Right lobe of liver (tissue), 4 donors: ENCODE measurements at regions not wholly inside any gene's neighbourhood (a gene's known extent, or its start where the extent isn't known, plus 50 kb on each side); places are given as distances from the start of the nearest gene placed in this dataset.

Experiments used
- CTCF ChIP-seq, 4 donors: fragments of 200-600 bp in 3 of 4; fragments of 450-650 bp in 1 of 4; IDR thresholded peaks; one replicate each; pipeline versions ENCODE4 v1.5.1 to v1.8.0; 2016 to 2022; ENCODE audit warnings: antibody characterized with exemption in 4 of 4, mild to moderate bottlenecking in 2 of 4
- POLR2A ChIP-seq: fragments of 450-650 bp; IDR thresholded peaks from one replicate; pipeline ENCODE4 v1.6.1; 2017; ENCODE audit warnings: antibody characterized with exemption, mild to moderate bottlenecking
- donor health status: DM: no; HTN: no; CAD: no.
- donor health status: DM: no; HTN: no; CAD: no.
- donor health status: DM: no; HTN: yes; CAD: no.

- TF ChIP-seq POLR2A = no peak
- no peak for TF ChIP-seq CTCF (IDR thresholded peaks at IDR 0.05)
Measured at GRCh38 chr20:21921251-21921650, 215.8 kb downstream of the PAX1 start.
